Activated CD8-positive, alpha-beta memory T cell treated with anti-CD3 and anti-CD28 coated beads, Interleukin-2, amount 50 U/mL, for 4 hours (primary cell): ENCODE measurements at regions not wholly inside any gene's neighbourhood (a gene's known extent, or its start where the extent isn't known, plus 50 kb on each side); places are given as distances from the start of the nearest gene placed in this dataset.

Source experiments
- DNase-seq: peaks from one replicate; pipeline ENCODE4 v3.0.0-alpha.2; 2020

DNA sequence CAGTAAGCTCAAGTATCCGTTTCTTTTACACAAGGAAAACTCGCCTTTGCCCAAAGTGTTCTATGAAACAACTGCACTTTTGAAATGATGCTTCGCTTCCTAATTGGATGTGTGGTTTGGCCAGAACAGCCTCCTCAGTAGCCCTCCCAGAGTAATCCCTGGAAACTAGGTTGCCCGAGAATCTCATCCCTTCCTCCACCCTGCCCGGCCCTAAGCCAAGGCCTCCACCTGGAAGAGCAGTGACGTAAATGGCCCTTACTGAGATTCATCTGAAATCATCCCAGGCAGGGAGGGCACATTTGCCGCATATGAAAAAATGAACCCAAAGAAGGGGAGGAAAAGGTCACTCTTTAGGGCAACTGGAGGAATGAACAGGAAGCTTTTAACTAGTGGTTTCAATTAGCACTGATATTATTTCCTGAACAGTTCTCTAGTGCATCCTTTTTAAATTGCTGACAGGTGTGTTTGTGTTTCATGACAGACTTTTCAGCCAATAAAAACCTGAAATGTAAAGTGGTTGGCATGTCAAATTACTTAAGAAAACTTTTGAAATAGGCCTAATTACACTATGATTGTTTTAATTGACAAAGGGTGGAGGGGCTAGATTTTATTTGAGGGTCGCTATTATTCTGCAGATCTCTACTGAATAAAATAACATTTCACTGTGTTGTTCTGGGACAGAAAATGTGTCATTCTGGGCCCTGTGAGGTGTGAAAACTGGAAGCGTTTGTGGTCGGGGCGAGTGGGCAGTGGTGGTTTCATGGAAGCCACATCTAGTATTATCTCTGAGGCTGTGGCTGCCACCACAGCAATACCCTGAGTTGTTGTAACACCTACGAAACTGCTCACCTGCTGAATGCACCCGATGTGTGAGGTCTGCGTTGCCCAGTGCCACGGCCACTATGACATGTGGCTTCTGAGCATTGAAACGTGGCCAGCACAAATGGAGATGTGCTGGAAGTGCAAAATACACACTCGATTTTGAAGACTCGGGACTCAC lies 112.1 kb downstream of the ZIC5 start:
- peak; percentile 18 for DNase-seq

DNA sequence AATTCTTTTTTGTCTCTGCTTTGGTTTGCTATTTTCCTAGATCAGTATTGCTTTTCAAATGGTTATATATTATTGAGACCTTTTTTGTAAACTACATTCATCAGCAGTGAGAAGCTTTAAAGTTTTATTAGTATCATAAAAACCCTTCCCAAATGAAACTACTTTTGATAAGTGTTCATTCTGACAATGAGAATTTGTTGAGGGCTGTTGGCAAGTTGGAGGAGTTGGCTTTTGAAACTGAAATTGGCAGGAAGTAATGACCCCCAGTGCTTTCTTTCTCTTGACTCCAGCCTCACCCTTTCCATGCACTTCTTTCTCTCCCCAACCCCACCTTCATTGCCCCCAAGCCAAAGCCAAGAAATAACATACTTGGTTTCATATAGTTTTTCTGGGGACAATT lies 113.8 kb downstream of the ZIC5 start:
- no peak for DNase-seq

DNA sequence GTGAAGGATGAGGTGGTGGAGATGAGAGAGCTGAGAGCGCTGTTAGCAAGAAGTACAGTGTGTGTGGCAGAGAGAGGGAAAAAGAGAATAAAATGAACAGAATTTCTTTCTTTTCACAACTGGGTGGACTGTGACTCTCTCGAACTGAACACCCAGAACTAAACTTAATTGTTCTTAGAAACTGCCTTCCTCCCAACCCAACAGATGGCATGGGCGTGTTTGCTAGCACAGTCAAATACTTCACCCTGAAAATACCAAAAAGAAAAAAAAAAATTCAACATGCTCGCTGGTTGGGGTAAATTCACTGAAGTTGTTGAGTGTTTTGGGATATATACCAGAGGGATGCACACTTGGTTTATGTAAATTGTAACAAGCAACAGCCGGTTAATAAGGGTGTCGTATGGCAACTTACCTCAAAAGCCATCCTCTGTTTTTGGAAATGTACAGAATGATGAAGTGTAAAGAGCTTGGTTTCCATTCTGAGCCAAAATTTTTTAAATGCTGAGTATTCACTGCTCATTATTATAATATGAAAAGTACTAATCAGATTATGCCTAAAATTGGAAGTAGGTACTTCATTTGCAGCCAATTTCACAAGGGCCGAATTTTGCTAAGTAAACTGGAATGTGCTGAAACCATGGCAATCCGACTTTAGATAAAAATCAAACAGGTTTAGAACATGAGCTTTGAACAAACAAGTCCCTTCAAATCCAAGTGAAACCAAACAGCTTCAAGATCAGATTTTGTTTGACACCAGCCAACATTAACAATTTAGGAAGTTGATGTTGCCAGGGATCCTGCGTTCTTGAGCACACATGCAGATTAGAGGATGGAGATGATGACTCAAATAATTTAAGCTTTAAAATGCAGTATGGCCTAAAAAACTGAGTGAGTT lies 115.8 kb downstream of the ZIC5 start:
- DNase-seq, result no peak

DNA sequence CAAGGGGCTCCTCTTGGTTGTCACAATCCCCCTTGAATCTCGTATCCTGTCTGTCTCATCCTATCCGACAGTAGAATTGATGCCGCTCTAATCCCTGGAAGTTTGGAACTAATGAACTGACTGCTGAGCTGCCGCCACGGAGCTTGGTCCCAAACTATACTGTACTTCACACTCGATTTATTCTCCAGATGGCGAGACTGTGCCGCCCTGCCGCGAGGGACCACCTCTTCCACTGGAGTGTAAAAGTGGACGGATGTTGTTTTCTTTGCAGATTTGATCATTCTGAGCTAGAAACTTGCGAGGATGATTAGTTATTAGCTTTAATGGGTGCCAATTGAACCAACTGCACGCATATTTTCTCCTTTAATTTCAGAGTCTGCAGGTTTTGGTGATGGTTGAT lies 117.2 kb downstream of the ZIC5 start:
- DNase-seq, result no peak

DNA sequence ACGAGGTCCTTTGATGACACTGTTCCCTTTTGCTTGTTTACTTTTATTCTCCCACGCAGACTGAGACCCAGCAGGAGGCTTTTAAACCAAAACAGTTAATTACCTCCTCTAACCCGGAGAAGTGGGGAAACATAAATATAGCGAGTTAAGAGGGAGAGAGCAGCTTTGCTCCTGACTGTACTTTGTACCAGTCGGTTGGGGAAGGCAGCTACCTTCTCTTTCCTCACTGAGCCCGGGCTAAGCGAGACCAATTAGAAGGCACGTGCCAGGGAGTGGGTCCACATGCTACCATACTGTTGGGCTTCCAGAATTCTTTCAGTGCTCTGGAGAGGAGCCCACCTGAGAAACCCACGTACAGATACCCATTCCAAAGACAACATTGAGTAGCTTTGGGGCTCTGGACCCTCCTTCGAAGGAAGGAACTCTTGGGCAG lies 124.2 kb downstream of the ZIC5 start:
- DNase-seq, result no peak

DNA sequence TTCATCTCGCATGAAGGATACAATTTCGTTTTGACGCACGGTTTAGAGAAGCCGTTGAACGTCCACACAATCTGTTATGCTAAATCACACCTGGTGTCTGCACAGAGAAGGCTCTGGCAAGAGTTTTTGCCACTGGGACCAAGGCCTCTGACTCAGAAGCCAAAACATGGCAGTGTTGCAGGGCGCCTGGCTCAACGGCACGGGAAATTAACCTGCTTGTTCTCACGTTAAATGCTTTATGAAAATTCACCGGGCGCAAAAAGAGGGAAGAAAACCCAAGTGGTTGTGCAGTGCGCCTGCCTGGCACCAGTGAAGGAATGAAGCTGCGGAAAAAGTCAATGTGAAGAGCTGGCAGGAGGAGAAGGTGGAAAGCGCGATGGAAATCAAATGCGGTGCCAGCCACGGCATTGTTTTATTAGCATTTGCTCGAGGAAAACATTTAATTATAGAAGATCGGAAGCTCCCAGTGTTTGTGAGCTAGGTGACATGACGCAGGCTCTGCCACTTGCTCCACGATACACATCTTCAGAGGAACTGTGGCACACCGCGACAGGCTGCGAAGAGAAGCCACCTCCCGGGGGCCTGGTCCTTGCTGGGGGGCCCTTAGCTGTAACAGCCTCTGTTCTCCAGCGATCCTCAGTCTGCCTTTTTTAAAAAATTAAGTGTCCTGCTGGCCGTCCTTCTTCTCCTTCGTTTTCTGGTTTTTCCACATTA lies 126.2 kb downstream of the ZIC5 start:
- no peak for DNase-seq

DNA sequence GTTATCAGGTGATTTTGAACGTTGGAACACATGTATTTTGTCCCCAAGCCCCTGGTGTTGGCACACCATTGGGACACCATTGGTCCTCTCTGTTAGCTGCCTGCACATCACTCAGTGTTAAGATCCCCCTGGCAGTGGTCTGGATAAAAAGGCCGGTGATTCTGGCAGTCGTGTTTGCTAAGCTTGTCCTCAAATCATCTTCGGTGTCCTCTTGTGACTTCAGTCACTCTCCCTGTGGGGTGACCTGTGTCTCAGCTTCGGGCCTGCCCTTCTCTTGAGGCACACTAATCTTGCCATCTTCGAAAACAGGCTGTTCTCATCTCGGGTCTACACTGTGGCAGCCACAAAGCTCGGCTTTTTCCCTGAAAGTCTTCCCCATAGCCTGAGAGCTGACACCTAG lies 127.1 kb downstream of the ZIC5 start:
- no peak for DNase-seq

DNA sequence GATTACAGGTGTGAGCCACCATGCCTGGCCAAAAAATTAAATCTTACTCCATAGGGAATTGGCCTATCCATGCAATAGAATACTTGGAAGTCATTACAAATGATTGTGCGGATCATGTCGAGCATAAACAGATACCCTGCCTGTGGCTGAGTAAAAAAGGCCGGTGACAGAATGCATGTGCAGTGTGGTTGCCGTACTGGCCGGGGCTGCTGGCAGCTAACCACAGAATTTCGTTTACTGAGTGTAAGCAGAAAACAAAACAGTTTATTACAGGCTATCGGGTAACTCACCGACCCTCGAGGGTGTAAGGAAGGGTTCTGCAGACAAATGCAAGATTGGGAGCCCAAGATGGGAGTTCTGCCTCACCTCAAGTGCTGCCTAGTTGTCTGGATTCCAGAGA lies 127.7 kb downstream of the ZIC5 start:
- DNase-seq, result no peak

DNA sequence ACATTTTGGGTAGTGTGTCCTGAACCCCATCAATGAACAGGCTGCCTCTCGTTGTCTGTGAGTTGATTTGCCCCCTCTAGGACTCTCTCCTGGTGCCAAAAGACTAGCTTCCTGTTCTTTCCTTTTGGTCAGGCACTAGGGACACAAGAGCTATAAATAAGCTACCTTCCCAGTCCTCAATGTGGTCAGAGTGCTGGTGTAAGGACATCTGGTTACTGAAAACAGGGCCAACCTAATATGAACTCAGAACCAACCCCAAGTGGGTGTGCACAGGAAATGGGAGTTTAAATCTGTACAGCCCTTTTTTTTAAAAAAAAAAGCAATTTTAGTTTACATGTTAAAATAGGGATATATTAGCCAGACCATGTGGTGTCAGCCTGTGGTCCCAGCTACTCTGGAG lies 129.2 kb downstream of the ZIC5 start:
- DNase-seq, result no peak

DNA sequence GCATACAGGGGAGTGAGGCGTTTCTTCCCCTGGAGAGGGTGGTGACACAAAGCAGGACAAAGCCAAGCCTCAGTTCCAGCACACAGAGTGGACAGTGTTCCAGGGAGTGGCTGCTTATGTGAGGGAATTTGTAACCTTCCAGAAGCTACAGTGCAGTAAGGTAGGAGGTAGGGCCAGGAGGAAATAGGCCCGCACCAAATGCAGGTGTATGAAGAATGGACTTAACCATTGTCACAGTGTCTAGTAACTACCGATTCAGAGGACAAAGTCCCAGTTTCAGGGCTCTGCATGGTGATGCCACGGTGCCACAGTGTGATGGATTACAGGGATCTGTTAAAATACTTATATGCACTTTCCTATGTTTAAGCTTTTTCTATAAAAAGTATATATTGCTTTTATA lies 135.3 kb downstream of the ZIC5 start:
- no peak for DNase-seq

DNA sequence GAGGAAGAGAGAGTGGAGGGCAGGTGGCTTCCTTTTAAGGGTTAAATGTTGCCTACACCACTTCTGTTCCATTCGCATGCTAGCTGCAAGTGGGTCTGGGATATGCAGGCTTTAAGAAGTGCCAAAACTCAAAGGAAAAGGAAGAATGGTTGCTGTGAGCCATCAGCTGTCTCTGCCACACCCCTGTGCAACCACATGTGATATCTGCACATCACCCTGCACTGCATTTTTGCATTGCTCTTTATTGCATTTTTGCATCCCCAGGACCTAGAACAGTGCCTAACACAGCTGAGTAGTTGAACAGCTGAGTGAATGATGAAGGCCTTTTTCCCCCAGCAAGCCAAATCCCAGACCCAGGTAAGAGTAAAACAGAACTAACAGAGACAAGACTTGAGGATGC lies 136.1 kb downstream of the ZIC5 start:
- no peak for DNase-seq

DNA sequence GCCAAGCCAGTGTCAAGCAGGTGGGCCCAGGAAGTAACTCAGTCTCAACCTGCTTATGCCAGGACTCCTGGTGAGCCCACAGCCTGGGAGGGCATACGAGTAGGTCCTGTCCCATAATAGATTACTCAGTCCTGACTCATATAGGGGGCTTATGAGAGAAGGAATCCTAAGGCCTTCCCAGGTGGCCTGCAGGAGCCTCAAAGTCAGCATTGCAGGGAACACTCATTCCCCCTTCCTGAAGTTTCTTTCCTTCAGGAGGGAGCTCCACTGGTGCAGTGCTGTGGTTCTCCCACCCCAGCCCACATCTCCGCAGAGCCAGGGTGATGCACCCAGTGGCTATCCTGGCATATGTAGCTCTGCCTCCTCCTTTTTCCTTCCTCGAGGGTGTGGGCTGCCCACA lies 137.3 kb downstream of the ZIC5 start:
- no peak for DNase-seq

DNA sequence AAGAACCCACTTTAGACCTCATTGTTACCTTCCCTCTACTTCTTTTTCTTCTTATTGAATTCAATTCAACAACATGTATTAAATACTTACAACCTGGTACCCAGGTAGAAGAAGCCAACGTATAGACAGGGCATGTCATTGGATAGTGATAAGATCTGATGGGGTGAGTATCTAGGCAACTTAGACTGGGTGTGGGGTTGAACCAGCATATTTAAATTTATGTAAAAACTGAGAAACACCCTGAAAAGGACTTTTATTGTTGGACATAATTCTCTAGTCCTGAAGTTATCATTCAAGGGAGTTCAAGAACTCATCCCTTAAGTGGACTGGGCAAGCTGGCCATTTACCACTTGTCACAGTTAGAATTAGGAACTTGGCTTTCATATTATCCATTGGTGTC lies 139.2 kb downstream of the ZIC5 start:
- DNase-seq, result no peak

DNA sequence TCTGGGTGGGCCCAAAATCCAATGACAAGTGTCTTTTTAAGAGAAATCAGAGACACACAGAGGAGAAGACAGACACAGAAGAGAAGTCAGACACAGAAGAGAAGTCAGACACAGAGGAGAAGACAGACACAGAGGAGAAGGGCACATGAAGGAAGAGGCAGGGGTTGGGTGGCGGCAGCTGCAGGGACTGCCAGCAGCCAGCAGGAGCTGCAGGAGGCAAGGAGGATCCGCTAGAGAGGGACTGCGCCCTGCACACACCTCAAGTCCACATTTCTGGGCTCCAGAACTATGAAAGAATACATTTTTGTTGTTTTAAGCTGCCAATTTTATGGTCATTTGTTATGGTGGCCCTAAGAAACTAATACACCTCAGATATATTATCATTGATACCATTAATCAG lies 140.6 kb downstream of the ZIC5 start:
- no peak for DNase-seq

DNA sequence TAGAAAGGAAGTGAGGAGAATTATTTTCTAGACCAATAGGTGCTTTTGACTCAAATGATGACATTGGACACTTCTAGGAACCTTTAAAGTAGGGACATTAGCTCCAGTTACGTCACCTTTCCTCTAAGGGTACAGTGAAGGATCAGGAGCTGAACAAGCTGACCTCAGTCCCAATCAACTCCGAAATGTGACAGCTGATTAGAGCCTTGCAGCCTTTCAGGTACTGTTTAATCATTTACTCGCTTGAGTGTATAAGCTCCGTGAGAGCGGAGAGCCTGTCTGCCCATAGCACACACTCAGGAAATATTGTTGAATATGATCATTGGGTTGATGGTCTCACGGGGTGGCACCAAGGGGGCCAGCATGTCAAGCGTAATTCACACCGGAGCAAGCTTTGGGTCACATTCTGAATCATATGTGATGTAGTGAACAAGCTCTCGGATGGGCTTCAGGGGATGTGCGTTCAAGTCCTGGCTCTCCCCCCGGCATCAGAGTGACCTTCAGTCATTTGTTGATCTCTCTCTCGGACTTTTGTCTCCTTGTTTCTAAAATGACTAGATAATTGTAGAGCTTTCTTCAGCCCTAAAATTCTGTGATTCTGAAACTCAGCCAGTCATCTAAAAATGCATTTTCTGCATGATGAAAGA lies 141.9 kb downstream of the ZIC5 start:
- no peak for DNase-seq

DNA sequence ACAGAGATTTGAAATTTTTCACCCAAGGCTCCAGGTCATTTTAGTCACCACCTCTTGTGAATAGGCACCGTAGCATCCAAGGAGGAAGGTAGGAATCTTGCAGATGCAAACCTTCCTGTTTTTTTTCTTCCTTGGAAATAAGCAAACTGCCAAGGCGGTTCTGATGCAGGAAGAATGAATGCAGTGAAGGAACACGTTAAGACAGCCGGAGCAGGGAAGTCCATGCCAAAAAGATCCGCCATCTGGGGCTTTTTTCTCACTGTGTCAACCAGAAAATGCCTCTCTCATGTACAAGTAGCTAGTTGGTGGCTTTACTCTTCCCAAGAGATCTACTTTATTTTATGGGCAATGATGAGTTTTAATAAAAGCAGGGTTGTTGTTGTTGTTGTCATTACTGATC lies 142.4 kb downstream of the ZIC5 start:
- DNase-seq, result no peak

DNA sequence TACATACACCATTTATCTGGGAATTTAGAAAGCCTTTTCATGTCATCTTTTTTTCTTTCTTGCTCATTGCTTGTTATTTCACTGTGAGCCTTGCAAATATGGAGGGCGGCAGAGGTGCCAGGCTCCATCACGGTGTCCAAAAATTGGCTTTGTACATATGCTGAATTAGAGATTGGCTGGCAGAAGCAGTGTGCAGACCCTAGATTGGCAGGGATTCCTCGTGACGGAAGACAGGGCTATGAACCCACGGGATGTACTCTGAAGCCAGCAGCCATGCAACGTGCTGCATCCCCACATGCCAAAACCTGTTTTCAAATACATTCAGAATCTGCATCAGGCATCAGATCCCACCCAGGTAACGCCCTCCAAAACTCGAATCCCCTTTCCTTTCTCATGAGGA lies 142.8 kb downstream of the ZIC5 start:
- no peak for DNase-seq

DNA sequence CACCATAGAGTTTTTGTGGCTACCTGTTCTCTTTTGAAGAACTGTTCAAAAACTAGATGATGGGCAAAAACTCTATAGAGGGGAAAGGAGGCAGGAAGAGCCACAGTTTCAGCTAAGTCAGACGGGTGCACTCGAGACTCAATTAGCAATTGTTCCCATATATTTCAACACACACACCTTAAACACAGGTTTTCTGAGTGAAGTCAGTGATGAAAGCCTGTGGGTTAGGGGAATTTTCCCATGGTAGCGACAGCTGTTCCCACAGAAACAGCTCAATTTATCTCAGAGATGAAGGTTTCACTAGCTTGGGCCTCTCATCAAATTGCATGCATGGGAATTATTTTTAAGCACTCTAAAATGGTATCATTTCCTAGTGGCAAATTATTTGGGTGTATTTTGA lies 143.4 kb downstream of the ZIC5 start:
- DNase-seq, result no peak

DNA sequence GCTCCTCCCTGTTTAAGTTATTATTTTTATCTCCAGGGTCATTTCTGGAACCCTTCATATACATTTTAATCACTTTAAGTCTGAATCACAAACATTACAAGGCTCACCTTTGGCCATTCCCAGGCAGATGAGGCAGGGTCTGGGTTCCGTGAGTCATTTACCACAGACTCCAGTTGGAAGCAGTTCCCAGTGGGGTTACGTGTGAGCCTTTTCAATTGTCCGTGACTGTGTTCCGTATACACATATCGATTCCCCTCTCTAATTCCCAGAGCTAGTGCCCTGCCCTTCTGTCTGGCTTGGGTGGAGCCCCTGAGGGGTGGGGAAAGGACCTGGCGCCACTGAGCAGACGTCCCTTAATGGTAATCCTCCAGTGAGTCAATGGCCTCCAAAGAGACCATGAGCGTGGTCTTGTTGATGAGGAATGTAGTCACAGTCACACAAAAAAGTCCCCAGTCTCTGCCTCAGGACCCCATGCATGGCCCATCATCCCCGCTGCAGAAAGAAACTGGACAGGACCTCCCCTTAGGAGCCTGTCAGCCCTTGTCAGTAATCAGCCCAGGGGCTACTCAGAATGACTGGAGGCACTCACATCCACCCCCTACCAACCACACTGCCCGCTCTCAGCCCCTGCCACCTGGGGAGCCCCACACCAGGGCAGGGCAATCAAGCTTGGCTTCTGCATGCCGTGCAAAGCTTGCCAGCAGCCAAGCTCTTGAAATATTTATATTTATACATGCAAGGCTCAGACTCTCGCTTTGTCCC lies 144.4 kb downstream of the ZIC5 start:
- DNase-seq, result no peak

DNA sequence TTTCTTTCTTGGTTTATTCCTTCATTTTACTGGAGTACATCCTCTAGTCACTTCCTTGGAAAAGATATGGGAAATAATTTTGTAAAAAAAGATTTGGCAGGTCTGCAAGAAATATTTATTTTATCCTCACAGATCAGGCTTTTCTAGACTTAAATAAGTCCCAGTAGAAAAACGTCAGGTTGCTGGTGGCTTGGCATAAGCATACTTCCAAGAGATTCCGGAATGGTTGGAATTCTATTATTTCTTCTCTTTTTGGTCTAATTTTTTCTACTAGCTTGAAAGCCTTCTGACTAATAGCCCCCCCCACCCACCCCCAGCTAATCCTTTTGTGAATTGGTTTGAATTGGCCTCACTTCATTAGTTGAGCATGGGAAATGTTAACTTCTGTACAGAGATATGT lies 147.6 kb downstream of the ZIC5 start:
- no peak for DNase-seq

DNA sequence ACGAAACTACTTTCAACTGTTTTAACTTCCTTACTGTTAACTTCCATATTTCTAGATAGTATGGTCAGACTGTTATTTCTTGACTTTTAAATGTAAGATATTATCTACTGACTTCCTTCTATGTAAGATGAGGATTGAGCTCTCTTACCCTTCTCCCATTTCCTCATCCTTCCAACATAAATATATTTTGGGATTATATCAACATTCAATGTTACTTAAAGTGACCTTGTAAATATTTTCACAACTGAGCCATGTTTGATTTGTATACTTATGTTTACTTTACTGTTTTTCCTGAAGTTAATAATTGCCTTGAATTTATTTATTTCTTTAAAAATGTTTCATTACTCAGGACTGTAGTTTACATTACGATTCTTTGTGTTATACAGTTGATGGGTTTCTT lies 148.7 kb downstream of the ZIC5 start:
- no peak for DNase-seq

DNA sequence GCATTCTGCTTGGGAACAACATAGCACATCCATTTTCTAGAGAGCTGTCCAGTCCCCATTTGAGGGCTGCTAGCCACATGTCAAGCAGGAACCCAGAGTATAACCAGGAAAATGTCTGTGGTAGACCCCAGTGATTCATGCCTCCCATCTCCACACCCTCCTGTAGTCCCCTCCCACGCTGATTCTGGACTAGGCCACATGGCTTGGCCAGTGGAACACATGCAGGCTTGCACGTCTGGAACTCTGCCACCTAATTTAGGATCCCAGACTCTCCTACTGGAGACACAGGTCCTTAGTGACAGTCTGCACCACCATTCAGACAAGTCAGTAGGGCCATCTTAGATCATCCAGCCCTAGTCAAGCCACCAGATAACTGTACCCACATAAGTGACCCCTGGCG lies 149.8 kb downstream of the ZIC5 start:
- DNase-seq, result no peak
